ENCODE measurements at regions not wholly inside any gene's neighbourhood (a gene's known extent, or its start where the extent isn't known, plus 50 kb on each side); places are given as distances from the start of the nearest gene placed in this dataset.

GRCh38 chr6:14856177-14856576 is 389.7 kb upstream of the JARID2 start:
- no peaks in the 10 kb centered on the region for H3F3A ChIP-seq (replicated peaks; ENCODE audit: insufficient read depth)
- ChIA-PET POLR2A (no interaction called here), CTCF (no interaction called here)
- H3K36me3 ChIP-seq (replicated peaks in 1 of 2; ENCODE audit: control insufficient read depth in 1 of 2, insufficient read depth in 2 of 2, low read length in 1 of 2), result no peaks in the 10 kb centered on the region
- no peaks in the 10 kb centered on the region for H4K20me1 ChIP-seq (ENCODE audit: insufficient read depth)
- H3K27ac ChIP-seq (ENCODE audit: low read depth in 2 of 2, low read length in 1 of 2), result no peak overlapping the region
- TF ChIP-seq RFX5 (IDR thresholded peaks at IDR 0.05; ENCODE audit: low read length) (no peak), ELF1 (IDR thresholded peaks at IDR 0.05) (no peak), NFIC (IDR thresholded peaks at IDR 0.05; ENCODE audit: borderline replicate concordance) (no peak), FOXJ3 (CRISPR knock-in tag; IDR thresholded peaks at IDR 0.05) (no peak), SIN3A (IDR thresholded peaks at IDR 0.05; ENCODE audit: borderline replicate concordance, low read depth, low read length) (no peak), TCF12 (IDR thresholded peaks at IDR 0.05) (no peak)
- TF ChIP-seq, protein P1, sequence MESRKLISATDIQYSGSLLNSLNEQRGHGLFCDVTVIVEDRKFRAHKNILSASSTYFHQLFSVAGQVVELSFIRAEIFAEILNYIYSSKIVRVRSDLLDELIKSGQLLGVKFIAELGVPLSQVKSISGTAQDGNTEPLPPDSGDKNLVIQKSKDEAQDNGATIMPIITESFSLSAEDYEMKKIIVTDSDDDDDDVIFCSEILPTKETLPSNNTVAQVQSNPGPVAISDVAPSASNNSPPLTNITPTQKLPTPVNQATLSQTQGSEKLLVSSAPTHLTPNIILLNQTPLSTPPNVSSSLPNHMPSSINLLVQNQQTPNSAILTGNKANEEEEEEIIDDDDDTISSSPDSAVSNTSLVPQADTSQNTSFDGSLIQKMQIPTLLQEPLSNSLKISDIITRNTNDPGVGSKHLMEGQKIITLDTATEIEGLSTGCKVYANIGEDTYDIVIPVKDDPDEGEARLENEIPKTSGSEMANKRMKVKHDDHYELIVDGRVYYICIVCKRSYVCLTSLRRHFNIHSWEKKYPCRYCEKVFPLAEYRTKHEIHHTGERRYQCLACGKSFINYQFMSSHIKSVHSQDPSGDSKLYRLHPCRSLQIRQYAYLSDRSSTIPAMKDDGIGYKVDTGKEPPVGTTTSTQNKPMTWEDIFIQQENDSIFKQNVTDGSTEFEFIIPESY (IDR thresholded peaks at IDR 0.05; ENCODE audit: borderline replicate concordance, low read depth), result no peak
- no peak overlapping the region for H3K4me3 ChIP-seq (ENCODE audit: low read depth in 2 of 2, low read length in 1 of 2)
- H3K4me2 ChIP-seq, result no peak overlapping the region
- no peaks in the 10 kb centered on the region for H3K9me3 ChIP-seq
- WGBS (ENCODE audit: low lambda C conversion rate), result 72% methylated on average over 6 of the region's 7 CpGs
- H3K9me2 ChIP-seq, result no peaks in the 10 kb centered on the region
- no peak overlapping the region for H3K9ac ChIP-seq
- H3K4me1 ChIP-seq (ENCODE audit: control insufficient read depth in 1 of 2, insufficient read depth in 2 of 2, low read depth in 1 of 2, low read length in 1 of 2), result no peaks in the 10 kb centered on the region; a peak in 1 of 4 replicates
- DNase-seq, result no peak
- H3K27me3 ChIP-seq (ENCODE audit: insufficient read depth), result no peaks in the 10 kb centered on the region
- no peak overlapping the region for H2AFZ ChIP-seq (ENCODE audit: low read depth)
- H3K79me2 ChIP-seq (ENCODE audit: insufficient read depth), result no peaks in the 10 kb centered on the region

DNA sequence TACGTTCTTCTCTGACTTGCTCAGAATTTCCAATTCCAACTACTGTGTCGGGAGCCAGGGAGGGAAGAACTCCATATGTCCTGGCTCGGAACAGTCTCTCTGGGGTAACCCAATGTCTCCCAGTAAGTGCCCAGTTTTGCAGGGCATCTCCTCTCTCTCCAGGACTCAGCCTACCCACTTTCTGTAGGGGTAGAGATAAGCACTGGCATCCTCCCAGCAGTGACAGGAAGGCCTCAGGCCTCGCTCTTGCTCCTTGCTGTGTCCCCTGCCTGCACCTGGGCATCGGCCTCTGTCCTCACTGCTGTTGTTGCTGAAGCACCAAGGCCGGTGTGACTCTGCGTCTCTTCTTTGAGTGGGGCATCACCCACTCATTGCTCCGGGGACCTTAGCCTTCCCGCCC is 388.9 kb upstream of the JARID2 start:
- H3F3A ChIP-seq (replicated peaks; ENCODE audit: insufficient read depth), result no peaks in the 10 kb centered on the region
- no peaks in the 10 kb centered on the region for H4K20me1 ChIP-seq (ENCODE audit: insufficient read depth)
- no peak overlapping the region for H3K4me2 ChIP-seq
- H3K4me1 ChIP-seq (ENCODE audit: control insufficient read depth in 1 of 2, insufficient read depth in 2 of 2, low read depth in 1 of 2, low read length in 1 of 2), result no peaks in the 10 kb centered on the region; a peak in 1 of 4 replicates
- H3K9me3 ChIP-seq, result no peaks in the 10 kb centered on the region
- no peak overlapping the region for H2AFZ ChIP-seq (ENCODE audit: low read depth)
- WGBS (ENCODE audit: low lambda C conversion rate), result 84% methylated on average over 6 of the region's 9 CpGs
- ChIA-PET CTCF (no interaction called here), POLR2A (no interaction called here)
- H3K79me2 ChIP-seq (ENCODE audit: insufficient read depth), result no peaks in the 10 kb centered on the region
- H3K36me3 ChIP-seq (replicated peaks in 1 of 2; ENCODE audit: control insufficient read depth in 1 of 2, insufficient read depth in 2 of 2, low read length in 1 of 2), result no peaks in the 10 kb centered on the region
- H3K27ac ChIP-seq (ENCODE audit: low read depth in 2 of 2, low read length in 1 of 2), result no peak overlapping the region
- TF ChIP-seq RXRA (IDR thresholded peaks at IDR 0.05; ENCODE audit: borderline replicate concordance, low read depth) (no peak), FOXM1 (IDR thresholded peaks at IDR 0.05; ENCODE audit: low read depth) (no peak), CTCF (IDR thresholded peaks at IDR 0.05) (no peak)
- DNase-seq, result no peak
- no peak overlapping the region for H3K9ac ChIP-seq
- no peak overlapping the region for H3K4me3 ChIP-seq (ENCODE audit: low read depth in 2 of 2, low read length in 1 of 2)
- H3K27me3 ChIP-seq (ENCODE audit: insufficient read depth), result no peaks in the 10 kb centered on the region
- H3K9me2 ChIP-seq, result no peaks in the 10 kb centered on the region

Measured in SK-N-SH (cell line).